ENCODE measurements at regions not wholly inside any gene's neighbourhood (a gene's known extent, or its start where the extent isn't known, plus 50 kb on each side); places are given as distances from the start of the nearest gene placed in this dataset.
"Not testable (repeated sequence)": the region's sequence is repeated elsewhere in the genome, so short reads cannot be mapped to it uniquely, and the experiment has no call there.

DNA sequence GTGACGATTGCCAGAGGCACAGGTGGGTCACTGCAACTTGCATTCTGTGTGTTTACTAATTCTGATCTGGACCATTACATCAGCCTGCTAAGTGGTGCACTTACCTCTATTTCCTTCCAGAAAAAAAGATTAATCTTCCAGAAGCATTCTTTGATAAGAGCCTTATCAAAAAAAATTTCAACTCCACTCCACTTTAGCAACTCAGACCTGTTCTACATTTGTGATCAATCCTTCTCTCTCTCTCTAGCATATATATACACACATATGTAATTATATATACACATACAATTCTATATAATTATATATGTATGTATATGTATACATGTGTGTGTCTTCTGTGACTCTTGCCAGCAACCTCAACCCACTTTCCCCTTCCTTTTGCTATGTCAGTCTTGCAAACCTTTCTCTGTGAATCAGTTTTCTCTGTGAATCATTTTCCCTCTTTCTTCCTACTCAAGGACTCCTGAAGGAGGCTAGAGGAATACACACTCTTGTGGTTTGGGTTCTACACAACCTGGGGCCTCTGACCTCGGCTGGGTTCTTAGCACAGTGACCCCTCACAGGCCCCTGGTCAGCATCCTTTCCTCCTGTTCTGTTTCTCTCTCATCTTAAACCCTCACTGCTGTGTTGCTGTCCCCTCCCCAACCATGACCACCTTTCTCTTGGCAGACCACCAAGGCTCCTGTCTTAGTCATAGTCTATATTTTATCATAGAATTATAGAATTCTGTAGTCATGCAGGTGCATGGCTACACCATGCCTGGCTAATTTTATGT is 130.4 kb upstream of the PELI1 start:
- no peak for DNase-seq (ENCODE audit: low spot score in 2 of 2, unreplicated experiment in 2 of 2)
- H3K36me3 Mint-ChIP-seq: peaks cover 2% of the 10 kb centered on the region
- peak overlapping the region; percentile 74 for H3K27ac Mint-ChIP-seq
- TF ChIP-seq, protein P1, sequence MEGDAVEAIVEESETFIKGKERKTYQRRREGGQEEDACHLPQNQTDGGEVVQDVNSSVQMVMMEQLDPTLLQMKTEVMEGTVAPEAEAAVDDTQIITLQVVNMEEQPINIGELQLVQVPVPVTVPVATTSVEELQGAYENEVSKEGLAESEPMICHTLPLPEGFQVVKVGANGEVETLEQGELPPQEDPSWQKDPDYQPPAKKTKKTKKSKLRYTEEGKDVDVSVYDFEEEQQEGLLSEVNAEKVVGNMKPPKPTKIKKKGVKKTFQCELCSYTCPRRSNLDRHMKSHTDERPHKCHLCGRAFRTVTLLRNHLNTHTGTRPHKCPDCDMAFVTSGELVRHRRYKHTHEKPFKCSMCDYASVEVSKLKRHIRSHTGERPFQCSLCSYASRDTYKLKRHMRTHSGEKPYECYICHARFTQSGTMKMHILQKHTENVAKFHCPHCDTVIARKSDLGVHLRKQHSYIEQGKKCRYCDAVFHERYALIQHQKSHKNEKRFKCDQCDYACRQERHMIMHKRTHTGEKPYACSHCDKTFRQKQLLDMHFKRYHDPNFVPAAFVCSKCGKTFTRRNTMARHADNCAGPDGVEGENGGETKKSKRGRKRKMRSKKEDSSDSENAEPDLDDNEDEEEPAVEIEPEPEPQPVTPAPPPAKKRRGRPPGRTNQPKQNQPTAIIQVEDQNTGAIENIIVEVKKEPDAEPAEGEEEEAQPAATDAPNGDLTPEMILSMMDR (IDR thresholded peaks at IDR 0.05; ENCODE audit: unreplicated experiment): no peak
- H3K9me3 Mint-ChIP-seq: peaks cover 8% of the 10 kb centered on the region
- peaks cover 57% of the 10 kb centered on the region for H3K4me1 Mint-ChIP-seq
- no peaks in the 10 kb centered on the region for H3K27me3 Mint-ChIP-seq (ENCODE audit: low read depth)
- H3K4me3 Mint-ChIP-seq: no peak overlapping the region

DNA sequence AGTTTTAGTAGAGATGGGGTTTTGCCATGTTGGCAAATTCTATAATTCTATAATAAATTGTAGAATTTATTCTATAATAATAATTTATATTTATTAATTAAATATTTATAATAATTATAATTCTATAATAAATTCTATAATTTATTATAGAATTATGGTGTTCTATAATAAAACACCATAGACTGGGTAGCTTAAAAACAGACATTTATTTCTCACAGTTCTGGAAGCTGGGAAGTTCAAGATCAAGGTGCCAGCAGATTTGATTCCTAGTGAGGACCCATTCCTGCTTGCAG is 130.9 kb upstream of the PELI1 start:
- peaks cover 7% of the 10 kb centered on the region for H3K9me3 Mint-ChIP-seq
- no peak overlapping the region for H3K27ac Mint-ChIP-seq
- H3K4me1 Mint-ChIP-seq: peaks cover 56% of the 10 kb centered on the region
- DNase-seq (ENCODE audit: low spot score in 2 of 2, unreplicated experiment in 2 of 2): no peak
- peaks cover 2% of the 10 kb centered on the region for H3K36me3 Mint-ChIP-seq
- TF ChIP-seq, protein P1 (IDR thresholded peaks at IDR 0.05; ENCODE audit: unreplicated experiment): no peak
- H3K4me3 Mint-ChIP-seq: no peak overlapping the region
- no peaks in the 10 kb centered on the region for H3K27me3 Mint-ChIP-seq (ENCODE audit: low read depth)

DNA sequence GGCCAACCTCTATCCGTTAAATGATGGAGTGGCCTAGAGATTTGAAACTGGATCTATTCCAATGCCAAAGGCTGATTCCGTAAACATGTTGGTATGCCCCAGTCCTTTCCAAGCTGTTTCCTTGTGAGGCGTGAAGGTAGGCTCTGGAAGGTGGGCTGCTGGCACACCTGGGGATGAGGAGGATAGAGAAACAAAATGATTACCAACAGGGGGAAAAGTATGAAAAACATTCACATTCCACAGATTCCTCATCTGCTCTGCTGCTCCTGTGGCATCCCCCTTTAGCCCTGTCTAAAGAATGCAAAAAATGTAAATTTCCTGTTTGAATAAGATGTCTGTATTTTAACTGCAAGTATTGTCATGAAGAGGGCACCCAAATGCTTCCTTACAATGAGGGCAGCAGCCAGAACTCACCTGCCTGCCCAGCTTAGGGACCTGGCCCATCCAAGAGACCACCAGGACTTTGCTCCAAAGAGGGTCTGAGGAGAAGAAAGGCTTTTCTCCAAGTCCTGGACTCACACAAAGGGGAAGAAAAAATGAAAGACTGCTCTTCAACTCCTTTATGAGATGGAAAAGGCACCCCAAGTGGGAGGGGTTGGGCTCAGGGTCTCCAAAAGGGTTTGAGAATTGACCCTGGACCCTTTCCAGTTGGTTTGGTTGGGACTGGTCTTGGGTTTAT is 132.3 kb upstream of the PELI1 start:
- Mint-ChIP-seq H3K36me3 (no peaks in the 10 kb centered on the region), H3K27ac (peak overlapping the region; percentile 99), H3K27me3 (ENCODE audit: low read depth) (no peaks in the 10 kb centered on the region), H3K4me3 (no peak overlapping the region), H3K4me1 (peaks cover 56% of the 10 kb centered on the region), H3K9me3 (no peaks in the 10 kb centered on the region)
- TF ChIP-seq, protein P1 (IDR thresholded peaks at IDR 0.05; ENCODE audit: unreplicated experiment): no peak
- no peak for DNase-seq (ENCODE audit: low spot score in 2 of 2, unreplicated experiment in 2 of 2)

DNA sequence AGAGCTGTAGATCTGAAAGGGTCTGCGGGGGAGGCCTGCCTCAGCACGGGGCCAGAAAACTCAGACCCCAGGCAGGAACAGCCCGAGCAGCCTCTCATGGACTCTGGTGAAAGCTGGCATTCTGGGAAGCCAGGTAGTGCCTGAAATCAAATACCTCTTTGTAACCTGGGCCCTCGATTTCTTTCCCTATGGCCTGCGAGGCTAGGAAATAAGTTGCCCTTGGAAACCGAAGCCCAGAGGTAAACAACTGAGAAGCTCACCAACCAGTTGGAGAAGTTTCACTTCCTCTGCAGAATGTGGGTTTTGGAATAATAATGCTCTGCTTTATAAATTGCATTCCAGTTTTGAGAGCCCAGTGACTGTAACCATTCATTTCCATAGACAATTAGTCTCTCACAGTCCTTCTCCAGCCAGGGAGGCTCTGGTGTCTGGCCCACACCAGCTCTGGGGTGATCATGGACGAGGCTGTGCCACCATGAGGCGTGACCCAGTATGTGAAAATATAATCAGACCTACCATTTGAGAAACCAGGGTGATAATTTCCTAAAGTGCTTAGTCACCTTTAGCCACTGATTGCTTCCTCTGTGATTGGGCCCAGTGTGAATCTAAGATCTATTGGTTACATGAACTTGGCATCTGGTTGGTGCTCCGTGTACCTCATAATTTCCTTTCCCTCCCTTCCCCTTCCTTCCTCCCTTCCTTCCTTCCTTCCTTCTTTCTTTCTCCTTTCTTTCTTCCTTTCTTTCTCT is 133.1 kb upstream of the PELI1 start:
- no peaks in the 10 kb centered on the region for H3K36me3 Mint-ChIP-seq
- H3K9me3 Mint-ChIP-seq: no peaks in the 10 kb centered on the region
- DNase-seq (ENCODE audit: low spot score in 2 of 2, unreplicated experiment in 2 of 2): no peak
- TF ChIP-seq, protein P1 (IDR thresholded peaks at IDR 0.05; ENCODE audit: unreplicated experiment): no peak
- H3K27ac Mint-ChIP-seq: peak overlapping the region; percentile 99
- H3K4me3 Mint-ChIP-seq: no peak overlapping the region
- H3K4me1 Mint-ChIP-seq: peaks cover 53% of the 10 kb centered on the region
- H3K27me3 Mint-ChIP-seq (ENCODE audit: low read depth): no peaks in the 10 kb centered on the region

DNA sequence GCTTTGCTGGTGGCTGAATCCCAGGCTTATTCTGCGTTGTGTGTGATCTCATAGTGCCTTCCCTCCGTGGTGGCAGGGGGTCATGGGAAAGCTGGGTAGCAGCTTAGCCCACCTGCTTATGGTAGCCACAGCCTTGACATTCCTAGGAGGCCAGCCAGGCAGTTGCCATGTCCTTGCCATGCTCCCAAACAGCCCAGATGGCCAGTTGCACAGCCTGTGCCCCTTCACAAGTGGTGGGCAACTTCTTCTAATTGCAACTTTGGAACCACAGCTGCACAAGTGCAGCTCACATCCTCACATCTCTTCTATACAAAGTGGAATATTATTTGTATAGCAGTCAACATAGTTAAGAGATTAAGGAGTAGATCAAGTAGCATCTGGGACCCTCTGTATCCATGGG is 136.6 kb upstream of the PELI1 start:
- not testable (repeated sequence) for H3K27ac Mint-ChIP-seq; H3K36me3 Mint-ChIP-seq; H3K4me3 Mint-ChIP-seq; H3K27me3 Mint-ChIP-seq (ENCODE audit: low read depth); H3K9me3 Mint-ChIP-seq; DNase-seq (ENCODE audit: low spot score in 2 of 2, unreplicated experiment in 2 of 2)
- peaks cover 25% of the 10 kb centered on the region for H3K4me1 Mint-ChIP-seq

DNA sequence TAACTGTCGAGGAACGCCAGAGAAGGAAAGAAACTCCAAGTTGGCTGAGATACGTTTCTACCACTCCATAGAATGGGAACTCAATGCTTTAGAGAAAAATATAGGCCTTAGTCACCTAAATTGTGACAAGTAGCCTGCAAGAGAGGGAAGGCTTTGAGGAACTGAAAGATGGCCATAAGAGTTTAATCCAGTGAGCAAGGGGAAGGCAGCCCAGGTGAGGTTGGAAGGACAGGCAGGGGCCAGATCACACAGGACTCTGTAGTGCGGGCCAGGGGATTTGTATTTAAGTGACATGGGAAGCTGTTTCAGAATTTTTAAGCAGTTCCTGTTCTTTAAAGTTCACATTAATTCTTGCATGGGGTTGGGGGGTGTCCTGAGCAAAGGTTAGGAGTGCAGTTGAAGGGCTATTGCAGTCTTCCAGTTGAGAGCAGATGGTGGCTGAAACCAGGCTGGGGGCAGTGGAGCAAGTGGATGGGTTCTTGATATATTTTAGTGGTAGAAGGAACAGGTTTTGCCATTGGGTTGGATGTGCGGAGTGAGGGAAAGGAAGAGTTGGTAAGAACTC is 138.9 kb upstream of the PELI1 start:
- Mint-ChIP-seq H3K27me3 (ENCODE audit: low read depth) (no peaks in the 10 kb centered on the region), H3K27ac (no peak overlapping the region), H3K36me3 (no peaks in the 10 kb centered on the region), H3K9me3 (no peaks in the 10 kb centered on the region), H3K4me1 (peaks cover 15% of the 10 kb centered on the region), H3K4me3 (no peak overlapping the region)
- TF ChIP-seq, protein P1 (IDR thresholded peaks at IDR 0.05; ENCODE audit: unreplicated experiment): no peak
- DNase-seq (ENCODE audit: low spot score in 2 of 2, unreplicated experiment in 2 of 2): no peak
